HG03135 (cell line): ENCODE measurements at regions not wholly inside any gene's neighbourhood (a gene's known extent, or its start where the extent isn't known, plus 50 kb on each side); places are given as distances from the start of the nearest gene placed in this dataset.

Source experiments
- ATAC-seq: cut with Tn5 transposase; IDR thresholded peaks from one replicate; pipeline ENCODE4 v1.9.1; 2021; ENCODE audit warnings: mild to moderate bottlenecking, moderate library complexity; ENCODE audit not compliant: unreplicated experiment

DNA sequence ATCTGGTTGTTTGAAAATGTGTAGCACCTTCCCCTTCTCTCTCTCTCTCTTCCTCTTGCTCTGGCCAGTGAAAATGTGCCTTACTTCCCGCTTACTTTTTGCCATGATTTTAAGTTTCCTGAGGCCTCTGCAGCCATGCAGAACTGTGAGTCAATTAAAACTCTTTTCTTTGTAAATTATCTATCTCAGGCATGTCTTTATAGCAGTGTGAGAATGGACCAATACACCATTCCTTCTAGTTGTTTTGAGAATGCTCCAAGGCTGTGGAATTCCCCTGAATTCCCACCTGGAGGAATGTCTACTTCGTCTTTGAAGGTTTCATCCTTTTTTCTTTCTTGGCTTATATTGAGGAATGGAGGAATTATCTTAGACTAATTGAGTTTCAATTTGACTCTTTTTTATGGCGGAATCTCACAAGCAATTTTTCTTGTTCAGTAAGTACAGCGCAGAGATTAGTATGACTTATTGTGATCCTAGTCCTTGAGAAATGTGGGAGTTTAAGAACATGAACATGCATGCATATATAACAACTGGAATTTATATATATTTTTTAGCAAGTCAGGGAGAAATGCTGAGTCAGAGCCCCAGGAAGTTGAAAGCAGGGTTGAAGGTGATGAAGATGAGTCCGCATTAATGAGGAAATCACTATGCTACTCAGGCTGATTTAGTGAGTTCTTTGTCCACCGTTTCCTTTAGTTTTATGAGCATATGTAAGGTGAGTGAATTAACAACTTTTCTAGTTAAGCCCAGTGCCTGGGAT is 488.1 kb upstream of the ADAMTS16 start:
- no peak for ATAC-seq

DNA sequence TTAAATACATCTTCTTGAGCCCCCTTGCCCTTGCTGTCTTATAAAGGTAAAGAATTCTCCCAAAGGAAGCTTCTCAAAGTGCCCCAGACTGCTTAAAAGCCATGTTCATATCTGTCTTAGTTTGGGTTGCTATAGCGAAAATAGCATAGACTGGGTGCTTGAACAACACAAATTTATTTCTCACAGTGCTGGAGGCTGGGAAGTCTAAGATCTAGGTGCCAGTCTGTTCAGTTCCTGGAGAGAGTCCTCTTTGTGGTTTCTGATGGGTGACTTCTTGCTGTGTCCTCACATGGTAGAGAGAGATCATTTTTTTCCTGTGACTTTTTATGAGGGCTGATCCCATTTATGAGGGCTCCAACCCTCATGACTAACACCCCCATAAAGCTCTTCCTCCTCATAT is 486.7 kb upstream of the ADAMTS16 start:
- ATAC-seq, result no peak

DNA sequence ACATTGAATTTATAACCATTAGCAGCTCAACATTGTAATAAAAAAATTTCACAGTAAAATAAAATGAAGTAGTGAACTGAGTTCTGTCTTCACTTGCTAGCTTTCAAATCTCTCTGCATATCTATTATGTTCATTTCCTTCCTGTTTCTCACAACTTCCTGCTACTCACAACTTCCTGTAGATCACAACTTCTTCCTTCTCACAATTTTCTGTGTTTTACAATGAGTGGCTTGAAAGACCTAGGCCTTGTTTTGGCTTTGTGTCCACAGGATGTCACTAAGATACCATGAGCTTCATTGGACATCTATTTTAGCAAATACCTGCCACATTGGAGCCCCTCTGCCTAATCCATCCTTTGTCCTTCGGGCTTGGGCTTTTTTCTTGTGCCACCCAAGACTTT is 480.3 kb upstream of the ADAMTS16 start:
- ATAC-seq, result no peak

DNA sequence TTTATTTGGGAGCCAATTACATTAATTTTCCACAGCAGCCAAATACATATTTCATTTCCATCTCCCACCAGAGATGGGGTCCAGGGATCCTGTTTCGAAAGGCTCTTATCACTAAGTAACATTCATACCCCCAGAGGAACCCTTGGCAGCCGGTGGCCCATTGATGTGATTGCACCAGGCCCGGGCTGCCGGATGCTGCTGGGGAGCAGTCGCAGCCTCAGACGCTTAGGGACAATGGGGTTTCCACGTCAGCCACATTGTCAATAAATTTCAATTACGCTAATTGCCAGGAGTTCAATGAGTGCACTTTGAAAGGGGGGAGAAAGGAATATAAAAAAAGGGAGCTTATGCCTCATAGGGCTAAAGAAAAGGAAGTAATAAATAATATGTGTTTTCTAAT is 478.8 kb upstream of the ADAMTS16 start:
- no peak for ATAC-seq

DNA sequence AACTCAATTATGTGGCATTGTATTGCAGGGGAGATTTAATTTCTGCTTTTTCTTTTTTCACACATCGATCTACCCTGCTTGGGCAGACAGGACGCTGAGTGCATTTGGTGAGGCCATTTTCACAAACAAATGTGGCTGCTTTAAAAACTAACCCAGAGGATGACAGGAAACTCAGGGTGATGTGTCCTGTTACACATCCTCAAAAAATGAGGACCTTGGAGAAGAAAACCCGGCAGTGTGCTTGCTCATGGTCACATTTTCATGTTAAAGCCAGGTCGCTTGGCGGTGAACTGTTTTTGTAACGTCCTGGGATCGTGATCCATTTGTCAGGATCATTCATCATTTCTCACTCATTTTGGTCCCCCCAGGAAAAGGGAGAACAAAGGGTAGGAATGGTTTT is 478.3 kb upstream of the ADAMTS16 start:
- ATAC-seq, result no peak

- no peak for ATAC-seq
Observed at GRCh38 chr5:4662756-4663155, 477.4 kb upstream of the ADAMTS16 start.

DNA sequence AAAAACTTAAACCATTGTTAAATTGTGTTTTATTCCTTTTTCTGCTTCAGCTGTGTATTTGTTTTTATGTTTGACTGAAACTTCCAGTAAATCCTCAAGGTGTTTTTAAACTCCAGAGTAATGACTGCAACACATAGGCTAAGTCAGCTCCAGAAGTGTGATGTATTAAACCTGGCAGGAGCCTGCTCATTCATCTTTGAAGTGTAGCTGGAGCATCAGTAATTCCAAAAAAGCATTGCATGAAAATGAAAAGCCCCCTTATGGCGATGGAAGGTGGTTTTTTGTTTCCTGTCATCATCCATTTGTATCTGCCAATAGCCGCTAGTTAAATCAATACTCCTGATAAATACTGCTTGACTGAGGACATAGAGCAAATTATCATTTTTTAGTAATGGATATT is 474.2 kb upstream of the ADAMTS16 start:
- no peak for ATAC-seq

DNA sequence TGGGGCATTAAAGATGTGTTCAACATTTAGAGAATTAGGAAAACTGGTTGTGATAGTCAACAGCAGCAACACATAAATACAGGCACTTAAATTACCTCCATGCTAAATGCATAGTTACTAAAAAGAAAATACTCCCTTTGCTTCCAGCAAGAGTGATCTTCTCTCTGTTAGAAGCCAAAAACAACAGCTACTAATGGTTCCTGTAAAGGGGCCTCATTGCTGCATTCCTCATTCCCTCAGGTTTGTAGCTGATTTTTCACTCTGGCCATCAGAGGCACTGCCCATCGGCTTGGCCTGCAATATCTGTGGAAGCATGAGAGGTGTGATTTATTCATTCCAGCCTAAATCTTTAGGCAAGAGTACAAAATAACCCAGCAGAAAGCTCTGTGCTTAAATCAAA is 466.0 kb upstream of the ADAMTS16 start:
- ATAC-seq, result no peak

GRCh38 chr5:4676934-4677333 is 463.2 kb upstream of the ADAMTS16 start:
- ATAC-seq, result no peak

GRCh38 chr5:4684946-4685345 is 455.2 kb upstream of the ADAMTS16 start:
- ATAC-seq, result no peak

DNA sequence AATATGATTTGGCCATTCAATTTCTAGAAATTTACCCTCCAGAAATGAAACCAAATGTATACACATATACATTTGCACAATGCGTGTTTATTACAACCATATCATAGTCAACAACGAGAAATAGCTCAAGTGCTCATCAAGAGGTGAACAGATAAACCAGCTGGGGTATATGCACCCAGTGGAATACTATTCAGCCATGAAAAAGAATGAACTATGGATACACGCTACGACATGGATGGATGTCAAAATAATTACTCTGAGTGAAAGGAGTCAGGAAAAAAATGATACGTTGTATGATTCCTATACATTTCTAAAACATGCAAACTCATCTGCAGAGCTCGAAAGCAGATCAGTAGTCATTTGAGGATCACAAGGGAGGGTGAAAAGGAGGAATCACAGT is 441.5 kb upstream of the ADAMTS16 start:
- ATAC-seq, result no peak

DNA sequence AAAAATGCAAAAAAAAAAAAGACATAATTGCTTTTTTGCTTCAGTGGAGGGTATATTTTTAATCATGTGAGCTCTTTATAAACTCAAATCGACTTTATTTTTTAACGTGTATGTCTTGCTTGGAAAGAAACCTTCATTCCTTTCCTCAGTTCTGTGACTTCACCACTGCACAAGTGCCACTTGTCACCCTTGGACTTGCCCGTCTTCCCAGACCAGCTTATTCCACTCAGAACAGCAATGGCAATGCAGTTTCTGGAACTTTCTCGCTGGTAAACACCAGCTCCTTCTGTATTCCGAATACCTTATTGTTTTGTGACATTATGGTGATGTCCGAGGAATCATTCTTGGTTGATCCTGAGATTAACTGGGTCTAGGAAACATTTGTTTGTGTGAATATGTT is 440.5 kb upstream of the ADAMTS16 start:
- no peak for ATAC-seq

DNA sequence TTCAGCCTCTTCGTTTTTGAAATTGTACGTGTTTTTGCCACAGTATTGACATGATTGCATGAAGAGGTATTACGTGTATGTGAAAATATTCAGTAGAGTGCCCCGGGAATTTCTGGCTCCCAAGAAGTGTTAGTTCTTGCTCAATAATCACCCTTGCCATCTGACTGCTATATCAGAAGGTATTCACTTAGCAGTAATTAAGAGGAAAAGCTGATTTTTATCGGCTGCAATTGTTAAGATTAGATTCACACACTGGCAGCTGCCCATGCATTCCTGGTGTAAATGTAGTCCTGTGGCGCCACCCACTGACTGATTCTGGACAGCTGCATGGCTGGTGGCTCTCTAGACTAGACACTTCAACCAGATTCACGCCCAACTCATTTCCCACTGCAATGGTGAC is 440.1 kb upstream of the ADAMTS16 start:
- ATAC-seq, result no peak

- ATAC-seq, result no peak
Observed at GRCh38 chr5:4700871-4701270, 439.3 kb upstream of the ADAMTS16 start.

GRCh38 chr5:4703931-4704458 is 436.1 kb upstream of the ADAMTS16 start:
- no peak for ATAC-seq

GRCh38 chr5:4704951-4705350 is 435.2 kb upstream of the ADAMTS16 start:
- no peak for ATAC-seq

GRCh38 chr5:4716781-4717180 is 423.3 kb upstream of the ADAMTS16 start:
- ATAC-seq, result no peak

- ATAC-seq, result no peak
Observed at GRCh38 chr5:4717446-4717845, 422.7 kb upstream of the ADAMTS16 start.

- no peak for ATAC-seq
Observed at GRCh38 chr5:4720831-4721230, 419.3 kb upstream of the ADAMTS16 start.

GRCh38 chr5:4722886-4723285 is 417.2 kb upstream of the ADAMTS16 start:
- ATAC-seq, result no peak

- ATAC-seq, result no peak
Observed at GRCh38 chr5:4725594-4725993, 414.5 kb upstream of the ADAMTS16 start.

- ATAC-seq, result no peak
Observed at GRCh38 chr5:4730279-4730678, 409.9 kb upstream of the ADAMTS16 start.

GRCh38 chr5:4734348-4734747 is 405.8 kb upstream of the ADAMTS16 start:
- ATAC-seq, result no peak
